Sciatic nerve (tissue), 2 donors: ENCODE measurements at regions not wholly inside any gene's neighbourhood (a gene's known extent, or its start where the extent isn't known, plus 50 kb on each side); places are given as distances from the start of the nearest gene placed in this dataset.

Source experiments
- ATAC-seq: fragments of 200-7000 bp; cut with Tn5 transposase; one replicate; pipeline ENCODE4 v1.9.1; 2020; ENCODE audit warnings: mild to moderate bottlenecking, moderate library complexity
- DNase-seq: peaks from one replicate; pipeline ENCODE4 v3.0.0-alpha.2; 2020; ENCODE audit warnings: low spot score
- intact Hi-C: fragments of 100-400 bp; cut with DNase I; formaldehyde crosslinking; loops from one replicate; pipeline ENCODE4 v1.14.2; 2022
- donor health status: DM: no; HTN: no; CAD: no.
- donor health status: DM: no; HTN: no; CAD: no.

DNA sequence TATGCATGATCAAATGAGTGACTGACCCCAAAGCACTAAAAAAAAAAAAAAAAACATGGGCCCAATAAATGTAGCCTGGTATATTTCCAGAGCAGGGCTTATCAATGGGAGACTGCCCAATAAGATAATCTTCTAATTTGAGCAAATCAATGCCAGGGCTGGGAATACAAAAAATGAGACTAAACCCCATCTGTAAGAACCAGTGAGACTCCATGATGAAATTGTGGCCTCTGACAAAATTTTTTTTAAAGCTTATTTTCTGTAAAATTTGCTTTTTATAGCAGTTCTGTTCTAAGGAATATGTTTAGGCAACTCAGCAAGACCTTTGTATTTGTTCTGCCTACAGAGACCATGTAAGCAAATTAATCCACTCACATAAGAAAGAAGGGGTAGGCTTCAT lies 186.8 kb upstream of the CCDC150 start:
- no peak for DNase-seq
- ATAC-seq, result no peak
- intact Hi-C loops, result no loop called here

DNA sequence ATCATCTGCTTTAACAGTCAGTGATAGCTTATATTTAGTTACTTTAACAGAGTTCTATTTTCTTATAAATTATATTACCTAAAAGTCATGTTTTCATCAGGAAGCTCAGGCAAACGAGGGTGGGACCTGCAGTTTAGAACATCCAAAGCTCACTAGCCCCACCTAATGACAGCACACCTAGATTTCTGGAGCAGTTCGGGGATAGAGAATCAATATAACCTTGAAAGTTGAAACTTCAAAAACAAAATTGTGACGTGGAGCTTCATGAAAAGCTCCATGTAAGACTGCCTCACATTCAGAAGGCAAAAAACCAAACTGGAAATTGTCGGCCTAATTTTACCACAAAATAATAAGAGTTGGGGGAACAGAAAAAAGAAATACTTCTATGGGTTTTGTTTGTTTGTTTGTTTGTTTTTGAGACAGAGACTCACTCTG lies 185.9 kb upstream of the CCDC150 start:
- ATAC-seq, result no peak
- no peak for DNase-seq
- intact Hi-C loops, result no loop called here

GRCh38 chr2:196454492-196454891 lies 185.0 kb upstream of the CCDC150 start:
- DNase-seq, result no peak
- ATAC-seq, result no peak
- intact Hi-C loops, result no loop called here

GRCh38 chr2:196459539-196459938 lies 180.0 kb upstream of the CCDC150 start:
- intact Hi-C loops, result no loop called here
- no peak for ATAC-seq
- no peak for DNase-seq

DNA sequence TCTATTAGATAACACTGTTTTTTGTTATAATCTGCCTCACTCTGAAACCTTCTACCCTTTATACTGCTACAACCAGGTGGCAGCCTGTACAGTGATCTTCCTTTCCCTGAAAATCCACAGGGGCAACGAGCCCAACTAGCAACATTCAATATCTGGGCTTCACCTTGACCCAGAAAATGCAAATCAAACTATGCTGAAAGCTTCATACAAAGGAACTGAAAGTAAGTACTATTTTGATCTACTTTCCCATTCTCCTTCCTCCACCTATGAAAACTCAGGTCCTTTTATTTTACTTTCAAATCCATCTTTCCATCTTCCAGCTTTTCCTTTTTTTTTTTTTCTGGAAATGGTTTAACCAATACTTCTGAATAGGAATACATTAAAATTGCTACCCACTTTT lies 175.8 kb upstream of the CCDC150 start:
- intact Hi-C loops, result no loop called here
- ATAC-seq, result no peak
- no peak for DNase-seq

DNA sequence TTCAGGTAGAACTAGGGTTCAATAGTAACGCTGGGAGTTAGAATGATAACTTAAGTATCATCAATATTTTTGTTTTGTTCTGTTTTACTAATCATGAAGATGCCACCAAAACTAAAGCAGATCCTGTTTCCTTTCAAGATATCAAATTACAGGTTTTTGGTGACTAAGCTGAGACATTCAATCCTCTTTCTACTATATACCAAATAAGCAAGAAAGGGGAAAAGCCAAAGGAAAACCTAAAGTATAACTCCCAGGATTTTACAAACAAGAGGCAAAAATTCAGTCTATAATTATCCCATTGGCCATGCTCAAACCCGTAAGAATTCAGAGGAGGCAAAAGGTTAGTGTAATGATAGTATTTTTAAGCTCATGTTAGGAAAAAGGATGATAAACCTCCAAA lies 175.2 kb upstream of the CCDC150 start:
- DNase-seq (no peak), ATAC-seq (no peak)
- intact Hi-C loops, result no loop called here

DNA sequence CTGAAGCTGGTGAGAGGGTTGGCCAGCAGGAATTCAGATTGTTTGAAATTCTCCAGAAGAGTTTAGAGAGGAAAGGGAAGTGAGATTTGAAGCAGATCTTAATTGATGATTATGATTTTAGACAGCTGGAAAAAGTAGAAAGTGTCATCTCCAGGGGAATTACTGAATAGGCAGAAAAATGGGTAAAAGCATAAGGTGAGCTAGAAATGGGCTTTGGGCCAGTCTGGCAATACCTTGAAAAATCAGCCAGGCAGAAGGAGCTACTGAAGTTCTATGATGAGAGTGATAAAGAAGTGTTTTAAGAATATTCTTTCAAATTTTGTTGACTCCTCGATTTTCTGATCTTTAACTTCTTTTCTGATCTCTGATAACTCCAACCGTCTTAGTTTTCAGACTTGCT lies 172.9 kb upstream of the CCDC150 start:
- intact Hi-C loops, result no loop called here

GRCh38 chr2:196468394-196468793 lies 171.1 kb upstream of the CCDC150 start:
- no peak for ATAC-seq
- intact Hi-C loops, result no loop called here
- DNase-seq, result no peak

More for the DNA sequence above, 172.9 kb upstream of the CCDC150 start:
- DNase-seq (no peak), ATAC-seq (no peak)

DNA sequence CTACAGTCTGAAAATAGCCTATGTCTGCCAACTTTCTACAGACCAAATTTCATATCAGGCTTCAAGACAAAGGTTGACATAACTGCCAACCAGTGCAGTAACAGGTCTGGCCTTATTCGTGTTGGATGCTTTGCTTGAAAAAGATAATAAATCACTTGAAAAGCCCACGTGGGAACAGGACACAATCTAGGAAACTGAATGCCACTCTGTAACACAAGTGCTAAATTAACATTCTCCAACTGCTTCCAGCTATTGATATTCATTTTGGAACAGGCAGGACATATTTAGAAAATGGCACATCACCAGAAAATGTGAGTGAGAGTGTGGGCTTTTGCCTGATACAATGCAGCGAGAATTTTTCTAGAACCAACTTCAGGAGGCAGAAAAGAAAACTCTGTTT lies 165.9 kb upstream of the CCDC150 start:
- DNase-seq (no peak), ATAC-seq (no peak)
- intact Hi-C loops, result no loop called here

DNA sequence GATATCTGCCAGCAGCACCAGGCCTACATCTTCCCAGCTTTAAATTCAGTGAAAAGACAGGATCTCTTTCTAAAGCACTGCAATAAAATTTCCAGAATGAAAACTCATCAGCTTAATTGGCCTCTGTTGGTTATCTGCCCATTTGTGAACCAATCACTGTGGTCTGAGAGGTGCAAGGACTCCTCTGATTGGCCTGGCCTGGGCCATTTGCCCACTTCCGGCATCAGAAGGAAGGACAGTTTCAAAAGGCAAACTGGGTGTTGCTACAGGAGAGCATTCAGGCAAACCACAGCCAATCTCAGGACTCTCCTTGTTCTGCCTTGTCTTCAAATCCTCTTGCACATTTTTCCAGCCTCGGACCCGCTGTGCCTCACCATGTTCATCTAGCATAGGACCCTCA lies 163.9 kb upstream of the CCDC150 start:
- intact Hi-C loops, result no loop called here
- DNase-seq, result no peak

GRCh38 chr2:196478588-196478987 lies 160.9 kb upstream of the CCDC150 start:
- DNase-seq, result no peak
- intact Hi-C loops, result no loop called here
- ATAC-seq, result no peak

More for the DNA sequence above, 163.9 kb upstream of the CCDC150 start:
- ATAC-seq, result no peak

GRCh38 chr2:196479350-196479749 lies 160.2 kb upstream of the CCDC150 start:
- DNase-seq (no peak), ATAC-seq (peak; percentile 37)
- intact Hi-C loops, result no loop called here

DNA sequence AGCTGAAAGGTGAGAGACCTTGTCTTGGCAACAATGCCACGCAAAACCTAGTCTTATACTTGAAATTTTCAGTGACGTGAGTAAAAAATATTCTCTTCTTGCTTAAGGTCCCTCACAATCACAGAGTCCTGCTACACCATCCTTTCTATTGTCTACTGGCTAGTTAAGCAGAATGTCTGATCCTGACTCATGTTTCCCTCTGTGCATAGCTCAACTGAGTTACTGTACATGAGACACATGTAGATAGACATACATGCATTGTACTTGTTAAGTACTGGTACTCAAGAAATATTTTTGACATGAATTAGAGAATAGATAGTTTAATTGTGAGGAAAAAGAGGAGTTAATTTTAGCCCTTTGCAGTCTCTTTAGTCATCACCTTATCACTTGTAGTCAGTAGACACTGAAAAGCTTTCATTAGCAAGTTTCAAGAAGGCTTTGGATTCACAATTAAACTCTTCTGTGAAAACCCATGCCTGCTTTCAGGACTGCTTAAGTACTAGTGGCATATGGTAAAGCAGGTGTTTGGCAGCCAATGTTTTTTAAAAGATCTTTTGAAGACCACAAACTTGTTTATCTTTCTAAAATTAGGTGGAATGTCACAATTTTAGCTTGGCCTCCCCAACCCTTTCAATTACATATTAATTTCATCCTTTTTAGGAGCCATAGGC lies 158.7 kb upstream of the CCDC150 start:
- intact Hi-C loops, result no loop called here
- ATAC-seq (no peak), DNase-seq (no peak)

- no peak for DNase-seq
- intact Hi-C loops, result no loop called here
- ATAC-seq, result no peak
These were observed 158.2 kb upstream of the CCDC150 start for GRCh38 chr2:196481324-196481697.

DNA sequence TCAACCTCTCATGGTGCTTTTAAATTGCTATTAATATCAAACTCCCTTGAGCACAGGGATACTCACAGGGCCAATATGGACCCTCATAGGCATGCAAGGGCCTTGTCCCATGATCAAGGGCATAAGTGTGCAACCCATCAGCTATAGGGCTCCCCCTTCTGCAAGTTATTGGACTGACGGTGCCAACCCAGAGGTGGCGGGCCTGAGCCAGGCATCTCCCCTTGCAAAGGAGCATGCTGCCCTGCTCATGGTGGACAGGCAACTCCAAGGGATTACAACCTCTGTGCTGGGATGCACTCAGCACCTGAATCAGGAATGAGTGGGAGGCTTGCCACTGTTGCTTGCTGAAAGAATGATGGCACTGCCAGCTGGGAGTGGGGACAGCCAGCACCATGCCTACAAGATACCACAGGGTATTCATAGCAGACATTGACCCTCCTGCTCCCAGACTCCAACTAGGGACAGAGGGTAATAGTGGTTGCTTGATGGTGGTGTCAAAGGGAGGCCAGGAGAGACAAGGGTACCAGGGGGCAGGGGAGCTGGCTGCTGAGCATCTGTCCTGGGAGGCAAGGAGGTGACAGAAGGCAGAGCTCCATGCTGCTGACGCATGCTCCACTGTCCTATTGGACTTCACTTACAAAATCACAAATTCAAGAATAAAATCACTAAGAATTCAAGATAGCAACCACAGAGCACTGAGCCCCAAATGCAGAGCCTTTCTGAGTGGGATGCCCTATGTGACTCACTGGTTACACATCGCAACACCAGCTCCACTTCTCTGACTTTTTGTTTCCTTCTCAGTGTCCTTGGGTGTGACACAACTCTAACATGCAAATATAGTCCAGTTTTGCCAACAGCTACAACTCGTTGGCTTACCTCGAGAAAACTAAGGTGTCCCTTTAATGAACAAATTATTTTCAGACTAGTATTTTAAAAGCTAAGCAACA lies 157.1 kb upstream of the CCDC150 start:
- ATAC-seq (no peak), DNase-seq (no peak)
- intact Hi-C loops, result no loop called here

GRCh38 chr2:196486146-196486545 lies 153.4 kb upstream of the CCDC150 start:
- intact Hi-C loops, result no loop called here
- DNase-seq (no peak), ATAC-seq (peak; percentile 70)

GRCh38 chr2:196487417-196487816 lies 152.1 kb upstream of the CCDC150 start:
- ATAC-seq (no peak), DNase-seq (no peak)
- intact Hi-C loops, result no loop called here

DNA sequence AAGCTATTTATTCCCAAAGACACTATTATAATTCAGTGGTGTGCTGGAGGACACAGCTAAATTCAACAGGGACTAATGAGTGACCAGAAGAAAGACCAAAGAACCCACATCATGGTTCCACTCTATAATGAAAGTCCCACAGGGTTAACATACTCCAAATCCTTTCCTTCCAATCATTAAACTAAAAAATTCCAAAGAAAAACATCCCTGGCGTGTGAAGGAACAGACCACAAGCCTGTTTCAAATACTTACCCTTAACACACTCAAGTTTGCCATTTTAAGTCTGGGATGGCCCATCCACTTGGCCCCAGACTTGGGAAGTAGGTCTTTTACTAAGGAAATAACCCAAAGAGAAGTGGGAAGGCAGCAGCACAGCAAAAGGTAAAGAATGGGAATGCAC lies 150.1 kb upstream of the CCDC150 start:
- DNase-seq (no peak), ATAC-seq (no peak)
- intact Hi-C loops, result no loop called here

- DNase-seq, result no peak
- intact Hi-C loops, result no loop called here
- ATAC-seq, result no peak
These were observed 146.6 kb upstream of the CCDC150 start for GRCh38 chr2:196492946-196493345.

- no peak for ATAC-seq
- intact Hi-C loops, result no loop called here
- no peak for DNase-seq
These were observed 140.6 kb upstream of the CCDC150 start for GRCh38 chr2:196498962-196499361.
